SHP77 (cell line): ENCODE measurements at regions not wholly inside any gene's neighbourhood (a gene's known extent, or its start where the extent isn't known, plus 50 kb on each side); places are given as distances from the start of the nearest gene placed in this dataset.
A peak's percentile ranks its signal among the peaks of the same experiment; 100 is the strongest.
"Not testable (repeated sequence)": the region's sequence is repeated elsewhere in the genome, so short reads cannot be mapped to it uniquely, and the experiment has no call there.

Experiments used
- DNase-seq, 2 experiments: peaks; one replicate each; lab custom pipeline; 2025; lab: John Stamatoyannopoulos, UW

DNA sequence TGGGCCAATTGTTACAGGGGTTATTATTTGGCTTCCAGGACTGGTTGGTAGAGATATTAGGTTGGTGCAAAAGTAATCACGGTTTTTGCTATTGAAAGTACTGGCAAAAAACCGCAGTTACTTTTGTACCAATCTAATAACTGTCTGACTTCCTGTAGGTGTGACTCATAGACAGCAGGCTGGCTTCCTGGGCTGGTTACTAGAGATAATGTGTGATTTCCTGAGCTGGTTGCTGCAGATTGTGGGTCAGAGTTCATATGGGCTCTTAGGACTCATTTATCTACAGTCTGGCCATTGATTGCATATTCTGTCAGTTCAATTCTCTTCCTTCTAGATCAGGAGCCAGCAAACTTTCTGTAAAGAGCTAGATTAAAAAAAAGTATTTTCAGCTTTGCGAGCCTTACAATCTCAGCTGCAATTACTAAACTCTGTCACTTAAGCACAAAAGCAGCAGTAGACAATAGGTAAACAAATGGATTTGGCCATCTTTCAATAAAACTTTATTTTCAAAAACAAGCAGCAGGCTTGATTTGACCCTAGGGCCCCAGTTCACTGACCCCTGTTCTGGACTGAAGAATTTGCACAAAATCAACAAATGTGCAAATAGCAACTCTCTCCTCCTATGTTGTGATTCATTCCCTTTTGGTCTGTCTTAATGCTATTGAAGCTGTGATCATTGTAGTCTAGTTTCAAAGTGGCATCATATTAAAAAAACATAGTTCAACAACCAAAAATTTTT is 50.8 kb upstream of the BOD1L1 start:
- no peak for DNase-seq

DNA sequence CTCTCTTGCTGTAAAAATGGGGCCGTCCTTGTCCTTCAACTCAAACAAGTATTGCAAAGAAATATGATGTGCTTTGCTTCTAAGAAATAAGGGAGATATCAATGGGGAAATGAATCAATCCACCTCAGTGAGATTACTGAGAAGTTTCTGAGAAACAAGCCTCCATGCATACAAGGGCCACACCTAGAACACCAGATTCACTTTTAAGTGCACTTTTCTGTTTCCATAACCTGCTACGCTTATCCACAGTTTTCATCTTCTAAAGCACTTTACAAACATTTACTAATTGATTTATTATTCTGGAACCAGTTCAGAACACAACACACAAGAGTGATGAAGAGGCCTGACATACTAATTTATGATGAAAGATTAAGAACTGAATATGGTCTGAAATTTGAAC is 54.0 kb upstream of the BOD1L1 start:
- no peak for DNase-seq

DNA sequence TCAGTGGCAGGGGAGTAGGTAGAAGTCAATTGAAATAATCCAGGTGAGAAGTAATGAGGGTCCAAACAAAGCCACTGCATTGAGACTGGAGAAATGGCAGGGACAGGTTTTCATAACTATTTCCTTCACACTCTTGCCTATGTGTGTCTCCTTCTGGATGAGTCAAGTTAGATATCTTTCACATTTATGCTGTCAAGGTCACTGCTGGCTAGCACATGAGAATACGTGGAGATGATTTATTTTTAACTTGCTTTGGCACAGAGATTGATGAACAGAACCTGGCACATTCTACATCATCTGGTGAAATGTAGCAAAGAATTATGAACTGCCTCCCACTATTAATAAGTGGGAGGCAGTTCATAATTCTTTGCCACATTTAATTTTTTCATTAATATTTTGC is 66.7 kb upstream of the BOD1L1 start:
- no peak for DNase-seq

DNA sequence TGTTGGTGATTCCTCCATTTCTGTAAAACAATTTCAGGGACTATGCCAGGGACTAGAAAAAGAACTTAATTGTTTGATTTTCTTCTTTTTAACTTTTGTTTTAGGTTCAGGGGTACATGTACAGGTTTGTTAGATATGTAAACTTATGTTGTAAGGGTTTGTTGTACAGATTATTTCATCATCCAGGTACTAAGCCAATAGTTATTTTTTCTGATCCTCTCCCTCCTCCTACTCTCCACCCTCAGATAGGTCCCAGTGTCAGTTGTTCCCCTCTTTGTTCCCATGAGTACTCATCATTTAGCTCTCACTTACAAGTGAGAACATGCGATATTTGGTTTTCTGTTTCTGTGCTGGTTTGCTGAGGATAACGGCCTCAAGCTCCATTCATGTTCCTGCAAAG is 70.8 kb upstream of the BOD1L1 start:
- no peak for DNase-seq

DNA sequence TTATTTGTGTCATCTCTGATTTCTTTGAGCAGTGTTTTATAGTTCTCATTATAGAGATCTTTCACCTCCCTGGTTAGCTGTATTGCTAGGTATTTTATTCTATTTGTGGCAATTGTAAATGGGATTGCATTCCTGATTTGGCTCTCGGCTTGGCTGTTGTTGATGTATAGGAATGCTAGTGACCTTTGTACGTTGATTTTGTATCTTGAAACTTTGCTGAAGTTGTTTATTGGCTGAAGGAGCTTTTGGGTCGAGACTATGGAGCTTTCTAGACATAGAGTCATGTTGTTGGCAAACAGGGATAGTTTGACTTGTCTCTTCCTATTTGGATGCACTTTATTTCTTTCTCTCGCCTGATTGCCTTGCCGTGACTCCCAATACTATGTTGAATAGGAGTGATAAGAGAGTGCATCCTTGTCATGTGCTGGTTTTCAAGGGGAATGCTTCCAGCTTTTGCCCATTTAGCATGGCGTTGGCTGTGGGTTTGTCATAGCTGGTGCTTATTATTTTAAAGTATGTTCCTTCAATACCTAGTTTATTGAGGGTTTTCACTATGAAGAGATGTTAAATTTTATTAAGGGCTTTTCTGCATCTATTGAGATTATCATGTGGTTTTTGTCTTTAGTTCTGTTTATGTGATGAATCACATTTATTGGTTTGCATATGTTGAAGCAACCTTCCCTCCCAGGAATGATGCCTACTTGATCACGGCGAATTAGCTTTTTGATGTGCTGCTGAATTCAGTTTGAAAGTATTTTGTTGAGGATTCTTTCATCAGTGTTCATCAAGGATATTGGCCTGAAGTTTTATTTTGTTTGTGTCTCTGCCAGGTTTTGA is 72.7 kb upstream of the BOD1L1 start:
- DNase-seq, result no peak

DNA sequence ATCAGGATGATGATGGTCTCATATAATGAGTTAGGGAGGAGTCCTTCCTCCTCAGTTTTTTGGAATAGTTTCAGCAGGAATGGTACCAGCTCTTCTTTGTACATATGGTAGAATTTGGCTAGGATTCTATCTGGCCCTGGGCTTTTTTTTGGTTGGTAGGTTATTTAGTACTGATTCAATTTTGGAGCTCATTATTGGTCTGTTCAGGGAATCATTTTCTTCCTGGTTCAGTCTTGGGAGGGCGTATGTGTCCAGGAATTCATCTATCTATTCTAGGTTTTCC is 73.3 kb upstream of the BOD1L1 start:
- DNase-seq, result not testable (repeated sequence)

DNA sequence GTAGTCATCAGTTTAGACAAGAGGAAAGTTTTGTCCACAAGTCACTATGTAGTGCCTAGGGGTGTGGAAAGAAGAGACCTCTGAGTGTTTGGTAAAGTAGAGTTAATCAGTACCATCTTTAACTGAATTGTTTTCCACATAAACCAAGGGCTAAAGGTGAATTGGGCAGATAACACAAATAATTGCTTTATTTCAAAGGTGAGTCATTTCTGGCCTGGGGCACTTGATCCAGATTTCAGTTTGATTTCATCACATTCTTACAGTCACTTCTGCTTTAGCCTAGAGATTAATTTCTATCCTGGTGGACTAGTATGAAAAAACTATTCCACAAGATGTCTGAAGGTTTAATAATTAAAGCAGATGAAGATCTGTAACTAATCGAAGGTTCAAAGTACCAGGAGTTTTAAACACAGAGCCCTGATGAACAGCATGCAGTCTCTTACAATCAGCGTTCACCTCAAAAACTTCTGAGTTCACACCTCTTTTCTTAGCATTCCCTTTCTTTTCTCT is 74.5 kb upstream of the BOD1L1 start:
- no peak for DNase-seq

DNA sequence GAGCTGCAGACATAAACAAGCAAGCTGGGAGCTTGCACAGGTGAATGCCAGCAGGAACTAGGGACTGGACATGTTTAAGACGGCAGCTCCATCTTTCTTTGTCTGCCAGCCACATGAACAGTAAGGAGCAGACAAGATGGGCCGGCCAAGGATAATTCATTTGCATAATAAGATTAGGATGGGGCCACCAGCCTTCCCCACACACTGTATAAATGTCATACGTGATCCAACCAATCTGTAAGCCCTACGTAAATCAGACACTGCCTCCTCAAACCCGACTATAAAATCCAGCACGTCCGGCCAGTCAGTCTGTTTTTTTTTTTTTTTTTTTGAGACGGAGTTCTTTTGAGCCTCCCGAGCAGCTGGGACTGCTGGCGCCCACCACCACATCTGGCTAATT is 75.6 kb upstream of the BOD1L1 start:
- no peak for DNase-seq

DNA sequence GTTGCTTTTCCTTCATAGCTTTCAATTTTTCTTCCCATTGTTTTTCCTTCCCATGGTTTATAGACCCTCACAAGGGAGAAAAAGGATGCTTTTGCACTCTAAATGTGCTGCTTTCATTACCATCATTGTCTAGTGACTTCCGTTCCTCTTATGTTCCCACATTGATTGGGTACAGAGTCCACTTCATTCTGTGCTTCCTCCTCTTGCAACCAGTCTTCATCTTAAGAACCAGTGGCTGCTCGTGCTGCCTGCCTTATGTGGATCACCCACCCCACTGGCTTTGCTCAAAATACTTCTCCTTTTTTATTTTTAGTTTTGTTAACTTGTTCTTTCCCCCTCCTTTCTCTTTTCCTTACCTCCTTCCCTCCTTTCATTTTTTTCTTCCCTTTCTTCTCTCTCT is 76.5 kb upstream of the BOD1L1 start:
- DNase-seq, result no peak

DNA sequence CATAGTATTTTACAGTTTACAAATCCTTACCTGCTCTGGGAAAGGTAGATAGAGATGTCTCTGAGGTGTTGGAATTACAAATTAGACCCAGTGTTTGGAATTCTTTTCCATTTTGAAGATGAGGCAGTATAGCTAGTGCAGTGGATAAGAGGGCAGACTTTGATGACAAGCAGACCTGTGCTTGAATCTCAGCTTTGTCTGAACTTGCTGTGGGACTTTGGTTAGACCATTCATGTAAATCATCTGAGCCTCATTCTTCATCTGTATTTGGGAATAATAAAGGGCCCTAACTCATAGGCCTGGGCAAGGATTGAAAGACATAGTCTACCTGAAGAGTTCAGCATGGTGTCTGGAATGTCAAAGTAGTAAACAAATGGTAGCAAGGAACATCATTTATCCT is 77.2 kb upstream of the BOD1L1 start:
- no peak for DNase-seq

DNA sequence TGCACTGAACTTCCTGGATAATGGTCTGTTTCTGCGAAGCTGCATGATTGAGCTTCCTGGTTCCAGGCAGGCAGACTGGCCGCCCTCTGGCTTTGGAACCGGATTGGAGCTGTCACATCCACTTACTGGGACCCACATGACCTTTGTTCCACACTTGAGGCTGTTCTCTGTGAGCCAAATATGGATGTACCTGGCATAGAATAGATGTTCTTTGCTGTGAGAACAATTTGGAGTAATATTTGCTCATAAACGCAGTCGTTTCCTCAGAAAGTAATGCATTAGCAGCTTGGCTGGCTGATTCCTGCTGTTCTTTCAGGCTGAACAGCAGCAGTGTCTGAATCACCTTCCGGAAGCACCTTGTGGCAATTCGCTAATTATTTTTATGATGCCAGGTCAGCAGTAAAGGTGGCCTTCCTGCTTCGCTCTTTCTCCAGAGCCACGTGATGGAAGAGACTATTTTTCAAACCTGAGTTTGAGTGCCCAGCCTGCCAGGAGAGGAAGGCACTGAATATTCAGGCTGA is 78.1 kb upstream of the BOD1L1 start:
- DNase-seq, result peak in 1 of 2 experiments; percentile 19

DNA sequence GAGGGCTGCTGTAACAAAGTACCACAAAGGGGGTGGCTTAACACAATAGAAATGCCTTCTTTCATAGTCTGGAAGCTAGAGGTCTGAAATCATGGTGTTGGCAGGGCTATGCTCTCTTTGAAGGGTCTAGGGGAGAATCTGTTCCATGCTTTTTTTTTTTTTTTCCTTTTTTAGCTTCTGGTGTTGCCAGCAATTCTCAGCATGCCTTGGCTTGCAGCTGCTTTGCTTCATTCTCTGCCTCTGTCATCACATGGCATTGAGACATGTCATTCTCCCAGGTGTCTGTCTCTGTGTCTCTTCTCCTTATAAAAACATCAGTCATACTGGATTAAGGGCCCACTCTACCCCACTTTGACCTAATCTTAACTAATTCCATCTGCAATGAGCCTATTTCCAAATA is 78.6 kb upstream of the BOD1L1 start:
- no peak for DNase-seq

DNA sequence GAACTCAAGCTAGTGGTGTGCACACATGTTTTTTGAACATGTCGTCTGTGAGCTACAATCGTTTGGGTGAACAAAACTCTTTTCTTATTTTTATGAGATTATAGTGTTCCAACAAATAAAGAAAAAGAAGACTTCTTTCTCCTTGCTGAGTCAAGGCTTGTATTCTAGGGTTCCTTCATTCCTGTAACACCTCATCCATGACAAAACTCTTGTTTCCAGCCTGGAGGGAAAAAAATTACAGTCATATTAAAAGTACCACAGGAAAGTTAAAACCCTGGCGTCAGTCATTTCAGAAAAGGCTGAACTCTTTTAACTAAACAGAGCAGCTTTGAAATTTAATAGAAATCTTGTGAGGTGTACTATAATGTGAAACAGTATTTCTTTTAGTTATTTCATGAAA is 79.2 kb upstream of the BOD1L1 start:
- no peak for DNase-seq

DNA sequence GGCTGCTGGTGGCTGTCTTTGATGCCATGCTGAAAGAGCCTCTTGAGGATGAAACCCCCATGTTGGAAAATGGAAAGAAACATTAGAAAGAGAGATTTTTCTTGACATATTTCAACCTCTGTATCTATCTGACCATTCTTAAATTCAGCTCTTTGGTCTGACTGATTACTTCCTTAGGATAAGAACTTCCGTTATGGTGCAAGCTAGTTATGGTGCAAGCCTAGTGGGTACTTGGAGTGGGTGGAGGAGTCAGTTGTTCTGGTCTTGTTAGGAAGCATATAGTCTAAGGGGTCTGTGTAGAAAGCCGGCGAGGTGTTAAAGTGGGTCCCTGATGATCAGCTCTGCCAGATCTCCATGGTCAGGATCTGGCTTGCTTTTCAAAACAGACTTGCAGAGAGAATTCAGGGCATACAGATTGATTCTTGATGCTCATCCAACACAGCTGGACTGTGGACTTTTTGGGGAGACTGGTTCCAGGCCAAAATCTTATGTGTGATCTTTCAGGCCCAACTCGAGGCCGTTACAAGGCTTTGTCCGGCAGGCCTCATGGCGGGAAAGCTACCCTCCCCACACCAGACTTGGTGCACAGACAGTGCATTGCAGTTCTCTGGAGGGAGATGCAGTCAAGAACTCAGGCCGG is 82.8 kb upstream of the BOD1L1 start:
- no peak for DNase-seq

DNA sequence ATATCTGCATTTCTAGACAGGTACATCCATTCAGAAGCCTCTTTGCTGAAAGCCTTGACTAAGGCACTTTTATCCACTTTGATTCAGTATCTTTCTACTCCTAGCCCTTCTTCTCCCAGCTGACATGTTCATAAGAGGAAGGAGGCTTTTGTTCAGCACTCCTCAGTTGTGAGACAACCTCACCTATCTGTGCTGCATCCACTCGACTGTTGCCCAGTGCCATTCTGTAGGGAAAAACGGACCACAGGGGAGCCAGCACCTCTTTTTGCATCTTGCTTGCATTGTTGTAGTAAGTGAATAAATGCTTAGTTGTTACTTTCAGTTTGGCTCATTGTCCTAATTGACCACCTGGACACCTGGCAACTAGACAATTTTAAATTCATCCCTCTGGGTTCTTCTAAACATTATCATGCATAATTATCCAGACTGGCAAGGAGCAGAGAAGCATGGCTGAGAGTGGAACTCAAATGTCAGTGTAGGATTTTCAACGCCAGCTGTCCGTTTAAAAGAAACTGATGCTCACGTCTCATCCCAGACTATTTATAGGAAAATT is 83.8 kb upstream of the BOD1L1 start:
- DNase-seq, result no peak

DNA sequence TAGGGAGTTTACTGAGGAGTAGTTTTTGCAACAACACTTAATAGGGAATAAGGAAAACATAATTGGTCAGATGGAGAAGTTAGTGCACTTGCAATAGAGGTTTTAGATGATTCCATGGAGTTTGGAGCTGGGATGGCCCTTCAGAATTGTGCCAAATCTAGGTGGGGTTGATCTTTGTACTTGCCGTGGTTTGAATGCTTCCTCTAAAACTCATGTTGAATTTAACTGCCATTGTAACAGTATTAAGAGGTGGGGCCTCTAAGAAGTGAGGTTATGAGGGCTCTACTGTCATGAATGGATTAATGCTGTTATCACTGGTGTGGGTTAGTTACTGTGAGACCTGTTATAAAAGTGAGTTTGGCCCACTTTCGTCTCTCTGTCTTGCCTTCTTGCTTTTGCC is 94.4 kb upstream of the BOD1L1 start:
- no peak for DNase-seq

DNA sequence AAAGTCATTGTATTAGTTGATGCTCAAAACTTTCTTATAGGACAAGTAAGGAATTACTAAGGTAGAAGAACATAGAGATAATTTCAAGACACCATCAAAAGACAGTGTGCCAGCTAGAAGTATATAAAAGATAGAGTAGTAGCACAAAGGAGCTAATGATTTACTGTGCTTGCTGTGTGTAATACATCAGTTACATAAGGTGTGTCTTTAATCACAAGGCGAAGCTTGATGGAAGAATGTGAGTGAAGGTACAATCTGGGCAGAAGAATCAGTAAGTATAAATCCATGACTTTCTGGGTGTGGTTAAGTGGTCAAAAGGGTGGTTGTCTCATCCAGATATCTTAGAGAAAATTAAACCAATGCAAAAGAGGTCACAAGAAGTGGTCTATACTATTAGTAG is 95.1 kb upstream of the BOD1L1 start:
- DNase-seq, result no peak

DNA sequence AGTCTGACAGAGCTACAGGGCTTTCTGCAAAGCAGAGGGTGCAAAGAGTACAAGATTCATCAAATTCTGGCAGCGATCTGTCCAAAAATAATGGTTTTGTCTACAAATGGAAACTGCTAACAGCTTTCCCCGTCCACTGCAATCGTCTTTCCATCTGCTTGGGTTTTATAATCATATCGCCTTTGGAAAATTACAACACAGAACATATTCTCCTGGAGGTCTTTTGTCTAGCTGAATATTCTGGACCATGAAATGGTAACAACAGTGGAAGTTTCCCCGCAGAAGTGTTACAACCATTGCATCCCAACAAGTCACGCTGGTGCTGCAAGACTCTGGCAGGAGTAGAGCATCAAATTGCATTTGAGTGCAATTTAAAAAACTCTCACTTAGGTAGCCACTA is 101.2 kb upstream of the BOD1L1 start:
- no peak for DNase-seq

DNA sequence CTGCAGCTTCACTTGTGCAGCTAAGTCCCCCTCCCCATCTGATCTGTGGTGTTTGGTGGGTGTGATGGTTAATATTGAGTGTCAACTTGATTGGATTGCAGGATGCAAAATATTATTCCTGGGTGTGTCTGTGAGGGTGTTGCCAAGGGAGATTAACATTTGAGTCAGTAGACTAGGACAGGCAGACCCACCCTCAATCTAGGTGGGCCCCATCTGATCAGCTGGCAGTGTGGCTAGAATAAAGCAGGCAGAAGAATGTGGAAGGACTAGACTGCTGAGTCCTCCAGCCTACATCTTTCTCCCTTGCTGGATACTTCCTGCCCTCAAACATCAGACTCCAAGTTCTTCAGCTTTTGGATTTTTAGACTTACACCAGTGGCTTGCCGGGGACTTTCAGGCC is 103.5 kb upstream of the BOD1L1 start:
- no peak for DNase-seq

DNA sequence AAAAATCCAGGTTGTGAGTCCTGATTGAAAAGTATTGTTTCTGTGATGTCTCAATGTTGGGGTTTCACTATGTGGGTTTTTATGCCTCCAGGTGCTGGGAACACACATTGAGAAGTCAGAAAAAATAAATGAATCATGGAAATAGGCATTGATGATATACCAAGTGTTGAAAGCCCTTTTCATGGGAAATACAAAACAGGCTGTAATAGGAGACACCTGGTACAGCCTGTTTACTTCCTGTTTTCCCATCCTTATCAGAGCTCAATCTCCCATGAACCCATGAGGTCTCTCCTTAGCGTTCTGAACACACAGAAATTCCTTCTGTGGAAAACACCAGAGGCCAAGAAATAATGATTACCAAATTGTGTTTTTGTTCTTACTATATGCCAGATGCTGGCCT is 106.3 kb upstream of the BOD1L1 start:
- no peak for DNase-seq

DNA sequence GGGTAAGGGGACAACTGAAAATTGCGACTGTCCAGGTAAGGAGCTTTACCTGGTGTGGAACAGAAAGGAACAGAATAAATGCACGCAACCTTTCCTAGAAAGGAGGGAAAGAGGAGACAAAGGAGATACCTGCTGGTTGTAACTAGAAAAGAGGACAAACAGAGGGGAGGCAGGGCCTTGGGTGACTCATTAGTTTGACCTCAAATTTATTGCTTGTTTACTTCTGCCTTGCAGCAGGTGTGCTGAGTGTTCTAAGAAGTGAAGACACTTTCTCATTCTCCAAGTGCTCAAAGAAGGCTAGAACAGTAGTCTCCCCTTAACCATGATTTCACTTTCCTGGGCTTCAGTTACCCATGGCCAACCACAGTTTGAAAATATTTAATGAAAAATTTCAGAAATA is 123.1 kb upstream of the BOD1L1 start:
- no peak for DNase-seq

DNA sequence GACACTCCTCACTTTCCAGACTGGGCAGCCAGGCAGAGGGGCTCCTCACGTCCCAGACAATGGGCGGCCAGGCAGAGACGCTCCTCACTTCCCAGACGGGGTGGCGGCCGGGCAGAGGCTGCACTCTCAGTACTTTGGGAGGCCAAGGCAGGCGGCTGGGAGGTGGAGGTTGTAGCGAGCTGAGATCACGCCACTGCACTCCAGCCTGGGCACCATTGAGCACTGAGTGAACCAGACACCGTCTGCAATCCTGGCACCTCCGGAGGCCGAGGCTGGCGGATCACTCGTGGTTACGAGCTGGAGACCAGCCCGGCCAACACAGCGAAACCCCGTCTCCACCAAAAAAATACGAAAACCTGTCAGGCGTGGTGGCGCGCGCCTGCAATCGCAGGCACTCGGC is 134.1 kb upstream of the BOD1L1 start:
- DNase-seq, result not testable (repeated sequence)

DNA sequence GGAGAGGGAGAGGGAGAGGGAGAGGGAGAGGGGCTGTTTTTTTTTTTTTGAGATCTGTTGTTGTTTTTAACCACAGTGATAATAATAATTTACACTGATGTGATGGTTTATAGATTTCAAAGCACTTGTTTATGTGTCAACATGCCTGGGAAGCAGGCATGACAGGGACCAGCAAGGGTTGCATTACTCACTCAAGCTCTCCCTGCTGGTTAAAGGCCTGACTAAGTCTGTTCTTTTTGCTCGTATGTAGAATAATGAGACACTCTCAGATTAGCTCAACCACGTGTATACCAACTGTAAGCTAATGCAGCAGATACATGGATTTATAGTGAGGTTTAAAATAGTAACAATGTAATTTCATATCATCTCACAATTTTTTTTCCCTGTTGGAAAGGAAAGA is 134.6 kb upstream of the BOD1L1 start:
- DNase-seq, result no peak
